Upper lobe of left lung (tissue), 6 donors: ENCODE measurements at regions not wholly inside any gene's neighbourhood (a gene's known extent, or its start where the extent isn't known, plus 50 kb on each side); places are given as distances from the start of the nearest gene placed in this dataset.

Experiments
- ATAC-seq, 2 donors: fragments of 200-7000 bp; cut with Tn5 transposase; one replicate each; pipeline ENCODE4 v1.9.1; 2022; ENCODE audit warnings: mild to moderate bottlenecking in 2 of 2, moderate library complexity in 2 of 2; ENCODE audit not compliant: low FRiP score in 2 of 2
- DNase-seq, 2 donors: peaks; one replicate each; pipeline ENCODE4 v3.0.0-alpha.2; 2019 to 2020
- H3K27ac ChIP-seq, 4 donors: fragments of 200-600 bp; sonication (generic); one replicate each; pipeline ENCODE4 v1.5.1; 2016 to 2019
- H3K27me3 ChIP-seq, 4 donors: fragments of 200-600 bp; sonication (generic); one replicate each; pipeline ENCODE4 v1.5.1; 2017 to 2019
- H3K36me3 ChIP-seq, 4 donors: fragments of 200-600 bp; sonication (generic); one replicate each; pipeline ENCODE4 v1.5.1; 2016 to 2019
- H3K4me1 ChIP-seq, 4 donors: fragments of 200-600 bp; sonication (generic); one replicate each; pipeline ENCODE4 v1.5.1; 2018 to 2019
- H3K4me3 ChIP-seq, 4 donors: fragments of 200-600 bp; sonication (generic); one replicate each; pipeline ENCODE4 v1.5.1; 2017 to 2019; ENCODE audit warnings: mild to moderate bottlenecking in 2 of 4, moderate library complexity in 1 of 4
- H3K9me3 ChIP-seq, 4 donors: fragments of 200-600 bp; sonication (generic); one replicate each; pipeline ENCODE4 v1.5.1; 2018 to 2019
- EP300 ChIP-seq, 4 donors: sonication (generic); formaldehyde crosslinking; IDR thresholded peaks; one replicate each; pipeline ENCODE4 v1.5.1; 2017; ENCODE audit warnings: antibody characterized with exemption in 4 of 4, control low read depth in 2 of 4
- POLR2A ChIP-seq, 4 donors: fragments of 450-650 bp; IDR thresholded peaks; one replicate each; pipeline ENCODE4 v1.5.1; 2016 to 2017; ENCODE audit warnings: antibody characterized with exemption in 4 of 4, mild to moderate bottlenecking in 2 of 4
- POLR2AphosphoS5 ChIP-seq, 2 donors: sonication (generic); formaldehyde crosslinking; IDR thresholded peaks; one replicate each; pipeline ENCODE4 v1.5.1; 2017; ENCODE audit warnings: antibody characterized with exemption in 2 of 2
- WGBS, 2 donors: methylation state at CpG; one replicate each; pipeline ENCODE4 v1.1.5; 2017 to 2018; 5-methylcytosine and 5-hydroxymethylcytosine counted together
- TF ChIP-seq, protein P1 (sequence below), 6 experiments: fragments of 450-650 bp in 4 of 6; fragments of 200-600 bp in 2 of 6; sonication (generic) in 2 of 6; IDR thresholded peaks; one replicate each; pipeline ENCODE4 v1.5.1; 2016 to 2019; ENCODE audit warnings: antibody characterized with exemption in 6 of 6
- donor health status: DM: no; HTN: no; CAD: no; lungs with moderate emphysema.
- donor health status: DM: no; HTN: yes; CAD: no; lungs with severe emphysema.

GRCh38 chr16:63442246-63442645 lies 1406.0 kb upstream of the CDH8 start:
- no peak overlapping the region for H3K4me3 ChIP-seq
- no peak overlapping the region for H3K27ac ChIP-seq
- no peak for DNase-seq
- WGBS, 2 donors, result 67 to 69% methylated on average over 5 of the region's 5 CpGs
- H3K4me1 ChIP-seq, result no peaks in the 10 kb centered on the region
- TF ChIP-seq POLR2A (IDR thresholded peaks at IDR 0.05) (no peak), POLR2AphosphoS5 (IDR thresholded peaks at IDR 0.05) (no peak), EP300 (IDR thresholded peaks at IDR 0.05) (no peak)
- TF ChIP-seq, protein P1, sequence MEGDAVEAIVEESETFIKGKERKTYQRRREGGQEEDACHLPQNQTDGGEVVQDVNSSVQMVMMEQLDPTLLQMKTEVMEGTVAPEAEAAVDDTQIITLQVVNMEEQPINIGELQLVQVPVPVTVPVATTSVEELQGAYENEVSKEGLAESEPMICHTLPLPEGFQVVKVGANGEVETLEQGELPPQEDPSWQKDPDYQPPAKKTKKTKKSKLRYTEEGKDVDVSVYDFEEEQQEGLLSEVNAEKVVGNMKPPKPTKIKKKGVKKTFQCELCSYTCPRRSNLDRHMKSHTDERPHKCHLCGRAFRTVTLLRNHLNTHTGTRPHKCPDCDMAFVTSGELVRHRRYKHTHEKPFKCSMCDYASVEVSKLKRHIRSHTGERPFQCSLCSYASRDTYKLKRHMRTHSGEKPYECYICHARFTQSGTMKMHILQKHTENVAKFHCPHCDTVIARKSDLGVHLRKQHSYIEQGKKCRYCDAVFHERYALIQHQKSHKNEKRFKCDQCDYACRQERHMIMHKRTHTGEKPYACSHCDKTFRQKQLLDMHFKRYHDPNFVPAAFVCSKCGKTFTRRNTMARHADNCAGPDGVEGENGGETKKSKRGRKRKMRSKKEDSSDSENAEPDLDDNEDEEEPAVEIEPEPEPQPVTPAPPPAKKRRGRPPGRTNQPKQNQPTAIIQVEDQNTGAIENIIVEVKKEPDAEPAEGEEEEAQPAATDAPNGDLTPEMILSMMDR (IDR thresholded peaks at IDR 0.05), result no peak
- no peaks in the 10 kb centered on the region for H3K9me3 ChIP-seq
- H3K36me3 ChIP-seq, result no peaks in the 10 kb centered on the region
- no peaks in the 10 kb centered on the region for H3K27me3 ChIP-seq
- ATAC-seq, result no peak

DNA sequence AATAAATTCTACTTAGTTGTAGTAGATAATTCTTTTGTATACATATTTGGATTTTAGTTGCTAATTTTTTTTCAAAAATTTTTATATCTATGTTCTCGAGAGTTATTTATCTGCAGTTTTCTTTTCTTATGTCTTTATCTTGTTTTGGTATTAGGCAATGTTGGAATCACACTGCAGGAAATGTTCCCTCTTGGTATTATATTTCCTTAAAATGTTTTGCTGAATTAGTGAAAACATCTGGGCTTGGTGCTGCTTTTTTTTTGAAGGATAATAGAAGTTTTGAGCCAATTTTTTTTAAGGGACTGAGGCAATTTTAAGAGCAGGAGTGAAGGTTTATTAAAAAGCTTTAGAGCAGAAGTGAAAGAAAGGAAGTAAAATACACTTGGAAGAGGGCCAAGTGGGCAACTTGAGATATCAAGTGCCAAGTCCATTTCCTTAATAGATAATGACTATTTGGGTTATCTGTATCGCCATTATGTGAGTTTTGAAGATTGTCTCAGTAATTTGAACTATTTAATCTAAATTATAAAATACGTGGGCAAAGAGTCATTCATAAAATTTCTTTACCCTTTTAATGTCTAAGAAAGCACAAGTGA lies 1390.1 kb upstream of the CDH8 start:
- no peak for ATAC-seq
- no peaks in the 10 kb centered on the region for H3K9me3 ChIP-seq
- no peak overlapping the region for H3K4me3 ChIP-seq
- no peaks in the 10 kb centered on the region for H3K4me1 ChIP-seq
- no peak overlapping the region for H3K27ac ChIP-seq
- no peak for TF ChIP-seq EP300 (IDR thresholded peaks at IDR 0.05)
- TF ChIP-seq POLR2AphosphoS5 (IDR thresholded peaks at IDR 0.05), result no peak
- no peak for DNase-seq
- no peaks in the 10 kb centered on the region for H3K36me3 ChIP-seq
- 40% methylated on average over 3 of the region's 3 CpGs for WGBS, 2 donors
- H3K27me3 ChIP-seq, result no peaks in the 10 kb centered on the region

DNA sequence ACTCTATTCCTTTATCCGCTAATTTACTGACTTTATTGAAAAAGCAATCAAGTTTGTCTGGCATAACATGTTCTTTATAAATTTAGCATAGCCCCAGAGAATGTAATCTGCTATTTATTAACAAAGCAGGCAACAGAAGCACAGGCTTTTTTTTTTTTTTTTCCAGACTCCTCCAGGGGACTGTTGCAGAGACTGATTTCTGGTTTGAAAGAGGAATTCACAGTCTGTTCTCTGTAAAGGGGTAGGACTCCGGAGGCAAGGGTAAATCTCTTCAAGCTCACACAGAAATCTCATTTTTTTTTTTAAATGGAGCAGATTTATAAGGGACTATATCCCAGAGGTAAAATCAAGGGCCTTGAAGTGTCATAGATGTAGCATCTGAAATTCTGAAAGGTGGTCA lies 1386.5 kb upstream of the CDH8 start:
- Histone ChIP-seq H3K27me3 (no peaks in the 10 kb centered on the region), H3K4me3 (no peak overlapping the region), H3K4me1 (no peaks in the 10 kb centered on the region), H3K36me3 (no peaks in the 10 kb centered on the region), H3K27ac (no peak overlapping the region), H3K9me3 (no peaks in the 10 kb centered on the region)
- 81 to 91% methylated on average over 2 of the region's 2 CpGs for WGBS, 2 donors
- no peak for ATAC-seq
- no peak for DNase-seq
- TF ChIP-seq POLR2A (IDR thresholded peaks at IDR 0.05), result no peak
- no peak for TF ChIP-seq EP300 (IDR thresholded peaks at IDR 0.05)
- TF ChIP-seq POLR2AphosphoS5 (IDR thresholded peaks at IDR 0.05), result no peak
- TF ChIP-seq, protein P1 (IDR thresholded peaks at IDR 0.05), result no peak

GRCh38 chr16:63416712-63417111 lies 1380.5 kb upstream of the CDH8 start:
- DNase-seq (no peak), ATAC-seq (no peak)
- 73 to 76% methylated on average over 4 of the region's 4 CpGs for WGBS, 2 donors
- Histone ChIP-seq H3K9me3 (no peaks in the 10 kb centered on the region), H3K36me3 (no peaks in the 10 kb centered on the region), H3K27me3 (no peaks in the 10 kb centered on the region), H3K4me3 (no peak overlapping the region), H3K4me1 (no peaks in the 10 kb centered on the region), H3K27ac (no peak overlapping the region)
- no peak for TF ChIP-seq POLR2A (IDR thresholded peaks at IDR 0.05)
- TF ChIP-seq, protein P1 (IDR thresholded peaks at IDR 0.05), result no peak
- no peak for TF ChIP-seq POLR2AphosphoS5 (IDR thresholded peaks at IDR 0.05)
- TF ChIP-seq EP300 (IDR thresholded peaks at IDR 0.05), result no peak

- Histone ChIP-seq H3K4me3 (no peak overlapping the region), H3K27ac (no peak overlapping the region), H3K27me3 (no peaks in the 10 kb centered on the region), H3K9me3 (no peaks in the 10 kb centered on the region), H3K4me1 (no peaks in the 10 kb centered on the region), H3K36me3 (no peaks in the 10 kb centered on the region)
- DNase-seq, result no peak
- 40 to 43% methylated on average over 2 of the region's 2 CpGs for WGBS, 2 donors
- ATAC-seq, result no peak
- no peak for TF ChIP-seq POLR2AphosphoS5 (IDR thresholded peaks at IDR 0.05)
- no peak for TF ChIP-seq POLR2A (IDR thresholded peaks at IDR 0.05)
- TF ChIP-seq, protein P1 (IDR thresholded peaks at IDR 0.05), result no peak
- TF ChIP-seq EP300 (IDR thresholded peaks at IDR 0.05), result no peak
Observed at GRCh38 chr16:63415014-63415413, 1378.8 kb upstream of the CDH8 start.
